ENCODE measurements at regions not wholly inside any gene's neighbourhood (a gene's known extent, or its start where the extent isn't known, plus 50 kb on each side); places are given as distances from the start of the nearest gene placed in this dataset.

- Histone ChIP-seq H3K4me1 (no peaks in the 10 kb centered on the region), H3K36me3 (no peaks in the 10 kb centered on the region), H3K4me3 (no peak overlapping the region), H3K27me3 (peaks cover 0 to 9% of the 10 kb centered on the region in 2 donors), H3K9me3 (no peaks in the 10 kb centered on the region), H3K27ac (no peak overlapping the region)
- TF ChIP-seq CTCF (IDR thresholded peaks at IDR 0.05): no peak
- no peak for DNase-seq
- intact Hi-C loops (cut with DNase I; ENCODE audit: low total_unique reads): no loop called here
Measured at GRCh38 chr19:33916792-33917191, 120.1 kb downstream of the KCTD15 start.

GRCh38 chr19:33919291-33919690, 122.6 kb downstream of the KCTD15 start:
- Histone ChIP-seq H3K27ac (no peak overlapping the region), H3K4me1 (no peaks in the 10 kb centered on the region), H3K9me3 (no peaks in the 10 kb centered on the region), H3K27me3 (no peaks in the 10 kb centered on the region), H3K4me3 (no peak overlapping the region), H3K36me3 (no peaks in the 10 kb centered on the region)
- intact Hi-C loops (cut with DNase I; ENCODE audit: low total_unique reads): no loop called here
- DNase-seq: no peak
- no peak for TF ChIP-seq CTCF (IDR thresholded peaks at IDR 0.05)

- Histone ChIP-seq H3K27me3 (peaks cover 0 to 3% of the 10 kb centered on the region in 2 donors), H3K27ac (no peak overlapping the region), H3K4me3 (no peak overlapping the region), H3K36me3 (no peaks in the 10 kb centered on the region), H3K4me1 (no peaks in the 10 kb centered on the region), H3K9me3 (no peaks in the 10 kb centered on the region)
- no peak for TF ChIP-seq CTCF (IDR thresholded peaks at IDR 0.05)
- no peak for DNase-seq
- intact Hi-C loops (cut with DNase I; ENCODE audit: low total_unique reads): no loop called here
Measured at GRCh38 chr19:33921165-33921564, 124.5 kb downstream of the KCTD15 start.

GRCh38 chr19:33926306-33926705, 129.6 kb downstream of the KCTD15 start:
- no peak for TF ChIP-seq CTCF (IDR thresholded peaks at IDR 0.05)
- Histone ChIP-seq H3K27ac (no peak overlapping the region), H3K36me3 (no peaks in the 10 kb centered on the region), H3K4me1 (no peaks in the 10 kb centered on the region), H3K9me3 (no peaks in the 10 kb centered on the region), H3K27me3 (peaks cover 0 to 3% of the 10 kb centered on the region in 2 donors), H3K4me3 (no peak overlapping the region)
- intact Hi-C loops (cut with DNase I; ENCODE audit: low total_unique reads): no loop called here
- no peak for DNase-seq

GRCh38 chr19:33927789-33928457, 131.3 kb downstream of the KCTD15 start:
- H3K9me3 ChIP-seq: peaks cover 0 to under 1% (median 0%) of the 10 kb centered on the region in 3 donors
- no peak overlapping the region for H3K4me3 ChIP-seq
- intact Hi-C loops (cut with DNase I; ENCODE audit: low total_unique reads): no loop called here

More at GRCh38 chr19:33927789-33928457, 131.3 kb downstream of the KCTD15 start:
- Histone ChIP-seq H3K4me1 (no peaks in the 10 kb centered on the region), H3K27ac (no peak overlapping the region), H3K36me3 (no peaks in the 10 kb centered on the region), H3K27me3 (peaks cover 0 to 3% of the 10 kb centered on the region in 2 donors)
- no peak for TF ChIP-seq CTCF (IDR thresholded peaks at IDR 0.05)
- no peak for DNase-seq

Data from tibial artery (tissue), 4 donors.